ENCODE measurements at regions not wholly inside any gene's neighbourhood (a gene's known extent, or its start where the extent isn't known, plus 50 kb on each side); places are given as distances from the start of the nearest gene placed in this dataset.

- TF ChIP-seq CTCF (IDR thresholded peaks at IDR 0.05; ENCODE audit: control extremely low read depth in 1 of 3, insufficient read depth in 1 of 3, low read depth in 1 of 3, low read length in 3 of 3) (no peak), MAX (IDR thresholded peaks at IDR 0.05) (no peak), CBX5 (IDR thresholded peaks at IDR 0.05; ENCODE audit: low read depth, low read length) (no peak), EZH2 (IDR thresholded peaks at IDR 0.05; ENCODE audit: low read depth, low read length, severe bottlenecking) (no peak)
Measured at GRCh38 chr5:58181578-58182286, 278.2 kb downstream of the PLK2 start.

Data from H1 (cell line).